DMS153 treated with DMSO at 0.1 percent for 48 hours (cell line): ENCODE measurements at regions not wholly inside any gene's neighbourhood (a gene's known extent, or its start where the extent isn't known, plus 50 kb on each side); places are given as distances from the start of the nearest gene placed in this dataset.
A peak's percentile ranks its signal among the peaks of the same experiment; 100 is the strongest.
"Not testable (repeated sequence)": the region's sequence is repeated elsewhere in the genome, so short reads cannot be mapped to it uniquely, and the experiment has no call there.

ENCODE experiments used
- DNase-seq: peaks from one replicate; lab custom pipeline; 2025; ENCODE audit not compliant: unreplicated experiment; lab: John Stamatoyannopoulos, UW

DNA sequence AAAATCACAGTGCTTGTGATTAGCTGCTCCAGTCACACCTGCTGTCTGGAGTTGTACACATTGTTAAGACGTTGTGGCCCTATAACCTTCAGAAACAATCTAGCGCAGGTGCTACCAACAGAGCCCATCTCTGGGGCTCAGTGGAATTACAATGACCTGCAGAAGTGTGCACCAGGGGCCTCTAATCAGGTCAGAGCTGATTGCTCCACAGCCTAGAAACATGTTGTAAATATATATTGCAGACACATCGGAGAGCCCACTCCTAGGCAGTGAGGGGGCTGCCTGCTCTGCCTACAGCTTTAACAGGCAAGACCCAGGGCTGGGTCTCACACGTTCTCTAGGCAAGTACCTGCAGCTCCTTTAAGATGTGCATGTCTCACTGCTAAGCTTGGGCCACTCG lies 302.0 kb downstream of the SIPA1L2 start:
- DNase-seq: no peak

DNA sequence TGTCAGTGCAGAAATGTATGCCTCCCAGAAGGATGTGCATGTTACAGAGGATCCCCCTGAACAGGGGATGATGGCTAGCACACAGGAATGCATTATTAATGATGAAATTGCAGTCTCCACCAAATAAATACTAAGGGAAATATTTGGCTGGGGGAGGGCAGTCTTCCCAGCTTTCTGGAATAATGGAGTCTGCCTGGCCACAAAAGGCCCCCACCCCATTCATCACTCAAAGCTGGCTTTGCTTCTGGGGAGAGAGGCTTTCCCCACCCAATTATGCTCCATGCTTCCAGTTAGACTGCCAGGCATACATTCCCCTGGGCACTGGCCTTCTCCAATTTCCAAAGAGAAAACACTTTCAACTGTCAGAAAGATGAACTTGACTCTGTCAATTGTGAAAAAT lies 302.7 kb downstream of the SIPA1L2 start:
- no peak for DNase-seq

DNA sequence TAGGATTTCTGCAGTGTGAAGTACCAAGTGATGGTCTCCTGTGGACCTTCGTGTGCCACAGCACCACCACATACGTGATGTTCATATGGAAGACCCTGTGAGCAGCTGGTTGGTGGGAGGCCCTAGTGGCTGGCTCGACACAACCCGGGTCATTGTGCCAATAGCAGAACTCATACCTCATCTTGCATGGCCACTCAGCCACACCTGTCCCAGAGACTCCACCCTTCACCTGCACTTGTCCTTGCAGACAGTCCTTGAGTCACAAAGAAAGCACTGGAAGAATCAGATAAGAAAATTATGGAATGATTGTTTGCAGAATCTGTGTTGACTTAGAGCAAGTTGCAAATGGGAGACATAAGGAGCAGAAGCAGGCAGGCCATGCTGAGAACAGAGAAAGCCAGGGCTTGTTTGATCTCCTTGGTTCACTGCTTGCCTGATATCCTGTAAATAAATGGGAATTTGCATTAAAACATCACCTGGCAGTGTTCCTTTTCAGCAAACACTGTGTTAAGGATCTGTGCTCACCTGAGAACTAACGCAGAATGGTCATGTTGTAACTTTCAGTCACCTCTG lies 307.7 kb downstream of the SIPA1L2 start:
- DNase-seq: no peak

DNA sequence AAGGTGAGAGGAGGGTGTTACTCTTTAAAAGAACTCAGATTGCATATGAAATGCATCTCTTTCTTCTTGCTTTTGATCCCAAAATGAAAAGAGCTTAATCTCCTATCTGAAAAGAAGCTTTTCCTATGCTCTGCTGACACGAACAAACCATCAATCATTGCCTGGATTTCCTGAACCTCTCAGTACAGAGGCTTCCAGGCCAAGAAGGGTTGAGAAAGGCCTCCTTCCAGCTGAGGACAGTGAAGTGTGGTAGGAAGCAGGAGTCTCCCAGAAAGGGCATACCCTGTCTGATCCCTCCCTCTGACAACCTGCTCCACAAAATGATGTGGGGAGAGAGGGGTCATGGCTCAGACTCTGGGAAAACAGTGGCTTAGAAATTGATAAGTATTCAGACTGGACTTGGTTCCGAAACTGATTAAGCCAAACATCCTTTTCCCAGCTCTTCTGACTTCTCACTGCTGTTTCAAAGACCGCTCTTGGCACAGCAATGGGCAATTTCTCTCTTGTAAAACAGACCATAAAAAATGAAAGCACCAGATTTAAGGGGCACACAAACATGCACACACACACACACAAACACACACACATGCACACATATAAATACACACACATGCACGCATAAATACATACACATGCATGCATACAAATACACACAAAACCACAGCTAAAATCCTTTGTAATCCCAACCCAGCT lies 310.3 kb downstream of the SIPA1L2 start:
- DNase-seq: no peak

DNA sequence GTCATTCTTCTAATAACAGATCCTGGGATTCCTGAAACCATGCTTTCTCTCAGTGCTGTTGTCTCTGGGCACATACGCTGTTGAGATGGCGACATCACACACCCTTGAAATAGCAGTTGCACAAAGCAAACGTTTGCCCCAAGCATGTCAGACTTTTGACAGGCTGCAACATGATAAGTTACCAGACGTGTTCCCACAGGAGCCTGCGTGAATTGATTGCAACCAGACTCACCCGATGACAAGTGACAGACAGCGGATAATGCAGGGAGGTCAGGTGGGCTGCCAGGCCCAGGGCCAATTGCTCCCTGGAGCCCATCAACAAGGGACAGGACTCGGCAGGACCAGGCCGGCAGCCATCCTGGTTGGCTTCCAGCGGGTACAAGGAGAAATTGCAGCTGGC lies 310.9 kb downstream of the SIPA1L2 start:
- no peak for DNase-seq

DNA sequence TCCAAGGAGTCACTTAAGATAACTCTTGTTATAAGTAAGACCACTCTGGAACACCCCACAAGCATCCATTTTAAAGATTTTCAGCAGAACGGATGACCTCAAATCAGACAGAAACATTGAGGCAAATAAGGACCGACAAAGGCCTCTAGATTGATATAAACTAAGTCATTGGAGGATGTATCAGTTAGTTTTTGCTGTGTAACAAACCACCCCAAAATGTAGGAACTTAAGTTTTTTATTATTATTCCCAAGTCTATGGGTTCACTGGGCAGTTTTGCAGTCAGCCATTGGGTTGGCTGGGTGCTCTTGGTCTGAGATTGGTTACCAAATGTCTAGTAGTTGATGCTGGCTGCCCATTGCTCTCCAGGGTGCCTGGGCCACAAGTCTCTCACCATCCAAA lies 311.8 kb downstream of the SIPA1L2 start:
- DNase-seq: no peak

DNA sequence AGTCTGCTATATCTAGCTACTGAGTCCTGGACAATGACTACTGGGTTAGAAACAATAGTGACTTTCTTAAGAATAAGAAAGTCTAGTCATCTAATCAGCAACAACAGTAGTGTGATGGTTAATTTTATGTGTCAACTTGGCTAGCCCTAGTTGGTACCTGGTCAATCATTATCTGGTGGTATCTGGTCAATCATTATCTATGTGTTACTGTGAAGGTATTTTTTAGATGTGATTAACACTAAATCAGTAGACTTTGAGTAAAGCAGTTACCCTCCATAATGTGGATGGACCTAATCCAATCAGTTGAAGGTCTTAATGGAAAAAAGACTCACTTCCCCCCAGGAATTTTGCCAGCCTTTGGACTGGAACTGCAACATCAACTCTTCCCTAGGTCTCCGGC lies 312.6 kb downstream of the SIPA1L2 start:
- DNase-seq: no peak

DNA sequence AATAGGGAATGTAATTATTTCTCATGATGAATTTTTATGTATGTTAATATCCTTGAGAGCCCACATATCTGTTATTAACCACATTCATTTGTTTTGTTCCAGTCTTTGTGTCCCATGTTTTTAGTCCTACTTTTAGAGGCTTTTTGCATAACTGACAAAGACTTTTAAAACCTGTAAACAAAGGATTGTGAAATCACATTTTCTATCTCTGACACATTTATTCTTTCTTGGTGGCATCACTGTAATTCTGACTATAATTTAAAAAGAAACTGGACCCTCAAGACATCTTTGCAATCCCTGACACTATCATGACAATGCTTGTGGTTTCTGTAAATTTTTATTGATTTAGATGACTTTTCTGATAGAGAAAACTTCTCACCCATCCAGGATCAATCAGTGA lies 313.1 kb downstream of the SIPA1L2 start:
- no peak for DNase-seq

DNA sequence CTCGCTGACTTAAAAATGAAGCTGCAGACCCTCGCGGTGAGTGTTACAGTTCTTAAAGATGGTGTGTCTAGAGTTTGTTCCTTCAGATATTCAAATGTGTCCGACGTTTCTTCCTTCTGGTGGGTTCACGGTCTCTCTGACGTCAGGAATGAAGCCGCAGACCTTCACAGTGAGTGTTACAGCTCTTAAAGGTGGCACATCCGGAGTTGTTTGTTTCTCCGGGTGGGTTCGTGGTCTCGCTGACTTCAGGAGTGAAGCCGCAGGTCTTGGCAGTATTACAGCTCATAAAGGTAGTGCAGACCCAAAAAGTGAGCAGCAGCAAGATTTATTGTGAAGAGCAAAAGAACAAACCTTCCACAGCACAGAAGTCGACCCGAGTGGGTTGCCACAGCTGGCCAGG lies 316.1 kb downstream of the SIPA1L2 start:
- DNase-seq: not testable (repeated sequence)

DNA sequence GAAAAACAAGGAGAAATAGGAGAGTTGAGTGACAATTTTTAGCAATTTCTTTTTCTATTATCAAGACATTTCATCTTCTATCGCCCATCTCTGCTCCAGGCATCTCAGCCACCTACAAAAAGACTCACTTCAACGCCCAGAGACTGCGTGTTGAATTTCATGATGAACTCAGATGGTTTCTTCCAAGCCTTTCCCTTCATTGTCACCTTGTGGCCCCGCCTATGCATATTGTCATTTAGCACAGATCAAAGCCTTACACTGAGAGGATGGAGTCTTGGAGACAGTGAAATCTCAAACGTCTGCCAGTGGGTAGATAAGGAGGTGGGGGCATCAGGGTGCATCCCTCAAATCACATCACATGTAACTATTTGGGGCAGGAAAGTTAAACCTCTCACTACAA lies 319.4 kb downstream of the SIPA1L2 start:
- DNase-seq: no peak

DNA sequence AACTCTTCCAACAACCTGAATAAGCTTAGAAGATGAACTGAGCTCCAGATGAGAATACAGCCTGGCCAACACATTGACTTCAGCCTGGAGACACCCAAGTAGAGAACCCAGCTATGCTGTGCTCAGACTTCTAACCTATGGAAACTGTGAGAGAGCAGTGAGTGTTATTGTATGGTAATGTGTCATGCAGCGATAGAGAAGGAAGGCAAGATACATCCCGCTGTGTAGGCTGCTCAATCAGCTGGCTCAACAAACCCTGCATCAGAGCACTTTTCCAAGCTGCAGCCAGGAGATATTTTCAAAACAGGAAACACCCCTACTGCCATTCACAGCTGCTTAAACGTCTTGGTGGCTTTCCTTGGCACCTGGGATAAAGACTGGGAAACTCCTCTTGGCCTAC lies 321.3 kb downstream of the SIPA1L2 start:
- no peak for DNase-seq

DNA sequence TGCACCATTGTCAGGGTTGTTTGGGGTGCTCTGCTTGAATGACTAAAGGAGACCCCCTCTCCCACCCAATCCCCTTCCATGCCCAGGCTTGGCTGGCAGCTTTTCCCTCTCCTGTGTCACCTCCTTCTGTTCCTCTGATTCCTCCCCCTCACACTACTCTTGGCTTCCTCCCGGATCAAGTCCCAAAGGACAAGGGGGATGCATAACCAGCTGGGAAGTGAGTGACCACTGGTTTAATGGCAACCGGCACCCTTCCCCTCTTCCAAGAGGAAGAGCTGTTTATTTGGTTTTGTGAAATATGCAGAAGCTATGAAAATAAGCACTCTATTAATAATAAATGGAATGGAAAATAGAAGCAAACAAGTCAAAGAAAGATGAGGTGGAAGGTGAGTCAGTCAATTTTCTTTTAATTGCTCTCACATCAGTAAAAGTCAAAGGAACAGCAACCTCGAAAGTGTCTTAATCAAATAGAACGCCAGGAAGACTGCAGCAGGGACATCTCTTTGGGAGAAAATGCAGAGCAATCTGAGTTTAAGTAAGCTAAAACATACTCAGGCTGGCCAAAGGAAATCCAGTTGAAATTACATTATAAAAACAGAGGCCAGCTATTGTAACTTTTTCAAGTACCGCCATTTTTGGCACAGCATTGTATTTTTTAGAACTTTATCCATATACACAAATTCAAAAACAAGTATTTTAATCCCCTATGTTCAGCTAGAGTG lies 322.5 kb downstream of the SIPA1L2 start:
- no peak for DNase-seq

DNA sequence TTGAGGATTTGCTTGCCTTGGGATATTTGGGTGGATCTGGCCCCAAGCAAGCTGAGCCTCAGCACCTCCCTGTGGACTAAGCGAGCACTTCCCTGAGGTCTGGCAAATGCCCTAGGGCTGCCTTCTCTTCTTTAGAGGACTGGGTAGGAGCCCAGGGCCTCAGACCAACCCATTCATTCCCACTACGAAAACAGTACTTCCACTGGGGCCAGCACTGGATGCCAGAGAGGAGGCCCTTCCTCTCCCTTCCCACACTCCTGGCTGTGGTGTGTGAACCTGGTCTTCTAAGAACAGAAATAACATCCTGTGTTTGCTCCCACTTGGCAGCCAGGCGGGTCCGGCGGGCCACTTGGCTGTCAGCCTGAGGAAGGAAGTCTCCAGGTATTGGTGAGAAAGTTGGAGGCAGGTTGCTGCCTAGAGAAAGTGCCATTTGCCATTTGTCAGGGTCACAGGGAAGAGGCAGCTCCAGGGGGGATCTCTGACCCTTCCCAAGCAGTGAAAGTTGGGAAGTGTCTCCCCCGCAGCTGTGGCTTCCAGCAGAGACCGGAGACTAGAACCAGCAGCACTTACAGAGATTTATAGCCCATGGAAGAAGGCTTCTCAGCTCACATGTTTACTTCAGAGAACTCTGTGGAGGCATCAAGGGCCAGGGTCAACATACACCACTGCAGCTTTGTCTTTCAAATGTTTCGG lies 323.5 kb downstream of the SIPA1L2 start:
- no peak for DNase-seq

DNA sequence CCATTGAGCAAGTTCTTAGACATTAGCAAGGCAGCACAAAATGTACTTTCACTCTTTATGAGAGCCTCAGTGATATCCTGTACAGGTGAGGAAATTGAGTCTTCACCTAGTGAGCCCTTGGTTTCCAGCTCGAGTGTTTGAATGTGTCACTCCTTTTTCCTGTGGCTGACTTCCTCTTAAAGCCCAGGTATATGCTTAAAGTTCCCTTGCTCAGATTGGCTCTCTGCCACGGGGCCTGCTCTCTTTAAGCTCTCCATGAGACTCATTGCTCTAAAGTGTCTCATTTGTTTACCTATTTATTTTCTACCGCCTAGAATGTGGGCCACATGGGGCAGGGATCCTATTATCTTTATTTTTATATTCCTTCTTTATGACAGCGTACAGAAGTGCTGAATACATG lies 324.9 kb downstream of the SIPA1L2 start:
- peak; percentile 97 for DNase-seq

DNA sequence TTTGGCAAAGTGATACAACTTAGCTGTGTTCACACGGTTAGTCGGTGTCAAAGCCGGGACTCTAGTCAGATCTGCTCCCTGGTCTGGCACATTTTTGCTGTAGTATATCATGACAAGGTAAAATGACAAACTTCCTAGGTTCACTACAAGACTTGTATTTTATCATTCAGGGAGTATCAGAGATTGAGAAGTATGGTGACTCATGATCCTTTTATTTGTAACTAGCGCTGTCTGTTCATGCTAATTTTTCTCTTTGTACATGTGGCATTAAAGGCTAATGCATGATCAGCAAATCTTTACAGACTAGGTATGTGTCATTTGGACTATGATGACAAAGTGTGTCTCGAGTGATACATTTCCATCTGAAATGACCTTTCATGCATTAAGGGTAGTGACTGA lies 326.7 kb downstream of the SIPA1L2 start:
- no peak for DNase-seq

DNA sequence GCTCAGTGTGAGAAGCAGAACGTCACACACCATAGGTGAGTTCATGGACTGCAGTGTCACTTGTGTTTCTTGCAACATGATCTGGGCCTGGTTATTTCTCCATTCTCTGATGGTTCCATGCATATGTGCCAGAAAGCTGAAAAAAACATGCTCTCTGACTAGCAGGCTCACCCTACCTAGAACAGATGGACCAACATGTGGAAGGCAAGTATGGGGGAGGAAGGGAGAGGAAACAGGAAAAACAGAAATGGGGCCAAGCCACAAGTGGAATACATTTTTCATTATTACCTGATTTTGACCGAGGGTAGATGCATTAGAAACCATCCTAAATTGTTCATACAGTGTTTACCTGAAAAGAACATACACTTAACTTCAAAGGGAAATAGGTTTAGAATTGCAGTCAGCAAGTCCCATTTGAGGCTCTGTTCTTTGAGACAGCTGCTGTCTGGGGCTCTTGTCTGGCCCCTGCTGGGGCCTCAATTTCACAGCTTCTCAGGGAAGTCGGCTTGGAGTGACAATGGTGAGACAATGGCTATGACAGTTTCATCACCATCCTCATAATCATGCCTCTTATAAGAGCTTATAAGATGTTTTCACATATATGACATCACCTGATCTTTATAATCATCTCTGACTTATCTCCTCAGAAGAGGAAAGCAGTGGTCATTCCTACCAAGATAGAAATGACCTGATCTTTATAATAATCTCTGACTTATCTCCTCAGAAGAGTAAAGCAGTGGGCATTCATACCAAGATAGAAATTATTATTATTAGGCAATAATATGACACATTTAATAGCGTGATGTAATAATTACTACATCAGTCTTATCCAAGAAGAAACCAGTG lies 327.3 kb downstream of the SIPA1L2 start:
- no peak for DNase-seq

DNA sequence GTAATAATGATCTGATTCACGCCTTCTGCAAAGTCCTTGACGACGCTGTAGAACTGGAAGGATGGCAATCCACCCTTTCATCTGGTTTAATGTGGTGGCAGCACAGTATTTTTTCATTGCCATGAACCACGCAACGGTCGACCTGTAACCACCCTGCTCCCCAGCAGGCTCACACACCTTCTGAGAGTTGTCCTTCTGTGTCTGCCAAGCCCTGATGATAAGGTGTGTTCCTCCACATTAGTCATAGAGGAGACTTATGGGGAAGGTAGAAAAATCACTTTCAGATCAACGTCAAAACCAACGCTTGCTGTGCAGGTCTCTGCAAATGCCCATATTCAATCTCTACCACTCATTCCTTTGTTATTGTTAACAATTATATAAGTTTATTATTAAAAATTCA lies 328.7 kb downstream of the SIPA1L2 start:
- no peak for DNase-seq

DNA sequence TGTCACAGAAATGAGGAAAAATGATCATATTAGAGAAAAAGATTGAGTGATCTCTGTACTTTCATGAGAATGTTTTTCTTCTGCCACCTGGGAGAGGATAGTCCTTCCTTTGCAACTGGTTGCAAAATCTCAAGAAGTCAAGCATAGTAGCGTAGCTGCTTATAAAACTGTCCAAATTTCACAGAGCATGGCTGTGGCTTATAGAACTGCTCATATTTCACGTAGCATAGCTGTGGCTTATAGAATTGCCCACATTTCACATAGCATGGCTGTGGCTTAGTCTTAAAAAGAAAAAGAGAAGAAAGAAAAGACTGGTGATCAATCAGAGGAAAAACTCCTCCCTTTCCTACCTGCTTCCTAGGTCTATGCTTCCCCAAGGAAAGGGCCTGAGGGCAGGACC lies 329.5 kb downstream of the SIPA1L2 start:
- DNase-seq: no peak

DNA sequence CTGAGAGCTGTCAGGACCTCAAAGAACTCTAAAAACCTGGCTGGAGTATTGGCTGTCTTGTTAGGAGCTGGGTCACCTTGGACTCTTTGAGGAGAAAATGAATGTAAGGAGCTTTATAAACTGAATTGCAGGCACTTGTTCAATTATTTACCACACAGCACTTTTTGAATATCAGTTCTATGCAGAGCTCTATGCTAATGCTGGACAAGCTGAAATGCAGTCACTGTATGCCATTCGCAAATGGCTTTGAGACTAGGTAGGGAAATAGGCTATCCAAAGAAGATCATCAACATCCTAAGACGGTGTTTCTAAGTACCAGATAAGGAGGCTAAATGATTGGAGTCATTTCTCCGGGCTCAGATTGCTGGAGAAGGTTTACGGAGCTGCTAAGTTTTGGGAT lies 333.5 kb downstream of the SIPA1L2 start:
- no peak for DNase-seq

DNA sequence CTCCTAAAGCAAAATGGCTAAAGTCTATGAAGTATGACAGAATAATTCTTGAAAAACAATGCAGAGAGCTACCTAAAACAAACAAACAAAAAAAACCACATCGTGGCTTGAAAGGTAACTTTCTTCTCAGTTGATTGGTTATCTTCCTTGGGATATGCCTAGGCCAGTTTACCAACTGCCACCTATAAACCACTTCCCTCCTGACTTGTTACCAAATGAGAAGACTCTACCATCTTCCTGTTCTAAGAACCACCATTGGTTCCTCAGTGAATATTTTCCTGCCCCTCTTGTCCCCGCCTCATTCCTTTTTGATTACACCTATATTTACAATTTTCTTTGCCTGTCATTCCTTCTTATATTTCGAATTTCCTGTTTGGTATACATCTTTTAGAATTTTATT lies 336.6 kb downstream of the SIPA1L2 start:
- no peak for DNase-seq

DNA sequence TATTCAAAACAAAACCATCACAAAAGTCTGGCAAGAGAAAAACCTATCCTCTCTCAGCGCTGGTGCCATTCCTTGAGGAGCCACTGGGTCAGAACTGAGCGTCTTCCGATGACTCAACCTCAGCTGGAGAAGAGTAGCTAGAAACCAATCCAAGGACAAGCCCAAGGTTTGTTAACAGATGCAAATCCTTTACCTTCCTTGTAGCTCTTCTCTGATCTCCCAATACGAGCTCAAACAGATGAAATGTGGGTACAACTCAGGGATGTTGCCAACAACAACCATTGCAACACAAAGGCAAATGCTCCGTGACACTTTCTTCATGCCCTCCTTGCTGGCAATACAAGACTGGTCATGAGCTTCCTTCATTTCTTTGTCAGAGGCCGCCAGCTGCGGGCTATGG lies 337.1 kb downstream of the SIPA1L2 start:
- peak; percentile 94 for DNase-seq
